Upper lobe of left lung (tissue), 4 donors: ENCODE measurements at regions not wholly inside any gene's neighbourhood (a gene's known extent, or its start where the extent isn't known, plus 50 kb on each side); places are given as distances from the start of the nearest gene placed in this dataset.

Experiments
- EP300 ChIP-seq, 4 donors: sonication (generic); formaldehyde crosslinking; IDR thresholded peaks; one replicate each; pipeline ENCODE4 v1.5.1; 2017; ENCODE audit warnings: antibody characterized with exemption in 4 of 4, control low read depth in 2 of 4
- POLR2A ChIP-seq, 4 donors: fragments of 450-650 bp; IDR thresholded peaks; one replicate each; pipeline ENCODE4 v1.5.1; 2016 to 2017; ENCODE audit warnings: antibody characterized with exemption in 4 of 4, mild to moderate bottlenecking in 2 of 4
- POLR2AphosphoS5 ChIP-seq, 2 donors: sonication (generic); formaldehyde crosslinking; IDR thresholded peaks; one replicate each; pipeline ENCODE4 v1.5.1; 2017; ENCODE audit warnings: antibody characterized with exemption in 2 of 2
- TF ChIP-seq, protein P1 (sequence below), 6 experiments: fragments of 450-650 bp in 4 of 6; fragments of 200-600 bp in 2 of 6; sonication (generic) in 2 of 6; IDR thresholded peaks; one replicate each; pipeline ENCODE4 v1.5.1; 2016 to 2019; ENCODE audit warnings: antibody characterized with exemption in 6 of 6

DNA sequence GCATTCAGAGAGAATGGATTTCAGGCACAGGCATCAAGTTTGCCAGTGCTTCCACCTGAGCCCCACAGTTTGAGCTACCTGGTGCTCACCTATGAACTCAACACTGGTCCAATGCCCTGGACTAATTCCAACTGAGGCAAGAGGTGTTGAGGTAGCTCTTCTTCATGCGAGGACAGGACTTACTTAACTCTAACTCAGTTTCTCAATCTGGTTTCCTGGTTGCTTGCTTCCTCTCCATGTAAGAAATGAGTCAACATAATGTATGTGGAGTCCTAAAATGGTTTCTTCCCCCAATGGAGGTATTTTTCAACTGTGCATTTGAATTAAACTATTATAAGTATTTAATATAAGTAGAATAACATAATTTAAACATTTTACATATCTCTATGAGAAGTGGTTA is 523.6 kb upstream of the DAB2 start:
- TF ChIP-seq, protein P1, sequence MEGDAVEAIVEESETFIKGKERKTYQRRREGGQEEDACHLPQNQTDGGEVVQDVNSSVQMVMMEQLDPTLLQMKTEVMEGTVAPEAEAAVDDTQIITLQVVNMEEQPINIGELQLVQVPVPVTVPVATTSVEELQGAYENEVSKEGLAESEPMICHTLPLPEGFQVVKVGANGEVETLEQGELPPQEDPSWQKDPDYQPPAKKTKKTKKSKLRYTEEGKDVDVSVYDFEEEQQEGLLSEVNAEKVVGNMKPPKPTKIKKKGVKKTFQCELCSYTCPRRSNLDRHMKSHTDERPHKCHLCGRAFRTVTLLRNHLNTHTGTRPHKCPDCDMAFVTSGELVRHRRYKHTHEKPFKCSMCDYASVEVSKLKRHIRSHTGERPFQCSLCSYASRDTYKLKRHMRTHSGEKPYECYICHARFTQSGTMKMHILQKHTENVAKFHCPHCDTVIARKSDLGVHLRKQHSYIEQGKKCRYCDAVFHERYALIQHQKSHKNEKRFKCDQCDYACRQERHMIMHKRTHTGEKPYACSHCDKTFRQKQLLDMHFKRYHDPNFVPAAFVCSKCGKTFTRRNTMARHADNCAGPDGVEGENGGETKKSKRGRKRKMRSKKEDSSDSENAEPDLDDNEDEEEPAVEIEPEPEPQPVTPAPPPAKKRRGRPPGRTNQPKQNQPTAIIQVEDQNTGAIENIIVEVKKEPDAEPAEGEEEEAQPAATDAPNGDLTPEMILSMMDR (IDR thresholded peaks at IDR 0.05), result no peak
- TF ChIP-seq POLR2AphosphoS5 (IDR thresholded peaks at IDR 0.05) (no peak), POLR2A (IDR thresholded peaks at IDR 0.05) (no peak), EP300 (IDR thresholded peaks at IDR 0.05) (no peak)
